ENCODE measurements at regions not wholly inside any gene's neighbourhood (a gene's known extent, or its start where the extent isn't known, plus 50 kb on each side); places are given as distances from the start of the nearest gene placed in this dataset.

DNA sequence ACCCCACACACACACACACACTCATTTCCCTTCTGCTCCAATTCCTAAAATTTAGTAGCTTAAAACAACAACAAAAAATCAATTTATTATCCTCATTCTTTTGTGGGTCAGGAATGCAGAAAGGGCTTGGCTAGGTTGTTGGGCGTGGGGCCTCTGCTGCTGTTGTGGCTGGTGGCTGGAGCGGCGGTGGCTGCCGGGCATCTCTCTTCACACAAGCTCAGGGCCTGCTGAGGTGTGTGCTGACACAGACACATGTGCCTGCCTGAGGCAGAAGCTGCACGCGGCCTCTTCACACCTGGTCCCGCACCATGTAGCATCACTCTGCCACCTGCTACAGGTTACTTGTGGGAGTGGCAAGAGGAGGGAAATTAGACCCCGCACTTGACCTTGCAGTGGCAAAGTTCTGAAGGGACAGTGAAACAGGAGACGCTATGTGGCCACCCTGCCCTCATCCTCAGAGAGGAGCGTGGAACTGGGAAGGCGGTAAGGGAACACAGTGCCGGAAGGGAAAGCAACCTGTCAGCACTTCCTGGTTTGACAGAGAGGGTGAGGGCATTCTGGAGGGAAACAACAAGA, 64.0 kb upstream of the PRR20G start:
- TF ChIP-seq EP300 (IDR thresholded peaks at IDR 0.05) = no peak
- no peak overlapping the region for H3K27ac ChIP-seq
- no peaks in the 10 kb centered on the region for H3K4me1 ChIP-seq
- H3K4me3 ChIP-seq = no peak overlapping the region
- no peaks in the 10 kb centered on the region for H3K27me3 ChIP-seq
- peaks cover 0 to 12% (median 0%) of the 10 kb centered on the region in 4 donors for H3K9me3 ChIP-seq
- DNase-seq (ENCODE audit: low spot score in 2 of 2) = no peak
- H3K36me3 ChIP-seq = no peaks in the 10 kb centered on the region
- WGBS, 2 donors = 72 to 74% methylated on average over 12 of the region's 12 CpGs

DNA sequence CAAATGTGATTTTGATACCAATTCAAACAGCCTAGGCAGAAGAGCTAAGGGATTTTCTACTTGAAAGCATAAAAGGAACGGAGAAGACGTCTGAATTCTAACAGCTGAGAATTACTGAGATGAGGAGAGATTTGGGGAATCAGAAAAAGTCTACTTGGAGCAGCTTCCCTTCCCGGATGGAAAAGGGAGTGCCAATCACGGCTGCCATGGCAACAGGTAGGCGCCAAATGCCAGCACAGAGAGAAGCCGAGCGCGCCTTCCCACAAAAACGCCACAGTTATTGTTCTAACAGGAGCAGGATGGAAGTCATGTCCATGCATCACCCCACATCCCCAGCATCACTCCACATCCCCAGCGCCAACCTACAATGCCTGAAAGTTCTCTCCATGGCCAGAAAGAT, 63.5 kb upstream of the PRR20G start:
- WGBS, 2 donors = 55 to 63% methylated on average over 10 of the region's 10 CpGs
- Histone ChIP-seq H3K9me3 (peaks cover 0 to 7% (median 0%) of the 10 kb centered on the region in 4 donors), H3K4me1 (no peaks in the 10 kb centered on the region), H3K4me3 (no peak overlapping the region), H3K36me3 (no peaks in the 10 kb centered on the region), H3K27me3 (no peaks in the 10 kb centered on the region), H3K27ac (no peak overlapping the region)
- TF ChIP-seq EP300 (IDR thresholded peaks at IDR 0.05) (no peak), POLR2A (IDR thresholded peaks at IDR 0.05) (no peak)
- TF ChIP-seq, protein P1, sequence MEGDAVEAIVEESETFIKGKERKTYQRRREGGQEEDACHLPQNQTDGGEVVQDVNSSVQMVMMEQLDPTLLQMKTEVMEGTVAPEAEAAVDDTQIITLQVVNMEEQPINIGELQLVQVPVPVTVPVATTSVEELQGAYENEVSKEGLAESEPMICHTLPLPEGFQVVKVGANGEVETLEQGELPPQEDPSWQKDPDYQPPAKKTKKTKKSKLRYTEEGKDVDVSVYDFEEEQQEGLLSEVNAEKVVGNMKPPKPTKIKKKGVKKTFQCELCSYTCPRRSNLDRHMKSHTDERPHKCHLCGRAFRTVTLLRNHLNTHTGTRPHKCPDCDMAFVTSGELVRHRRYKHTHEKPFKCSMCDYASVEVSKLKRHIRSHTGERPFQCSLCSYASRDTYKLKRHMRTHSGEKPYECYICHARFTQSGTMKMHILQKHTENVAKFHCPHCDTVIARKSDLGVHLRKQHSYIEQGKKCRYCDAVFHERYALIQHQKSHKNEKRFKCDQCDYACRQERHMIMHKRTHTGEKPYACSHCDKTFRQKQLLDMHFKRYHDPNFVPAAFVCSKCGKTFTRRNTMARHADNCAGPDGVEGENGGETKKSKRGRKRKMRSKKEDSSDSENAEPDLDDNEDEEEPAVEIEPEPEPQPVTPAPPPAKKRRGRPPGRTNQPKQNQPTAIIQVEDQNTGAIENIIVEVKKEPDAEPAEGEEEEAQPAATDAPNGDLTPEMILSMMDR (IDR thresholded peaks at IDR 0.05) = no peak
- DNase-seq (ENCODE audit: low spot score in 2 of 2) = no peak

DNA sequence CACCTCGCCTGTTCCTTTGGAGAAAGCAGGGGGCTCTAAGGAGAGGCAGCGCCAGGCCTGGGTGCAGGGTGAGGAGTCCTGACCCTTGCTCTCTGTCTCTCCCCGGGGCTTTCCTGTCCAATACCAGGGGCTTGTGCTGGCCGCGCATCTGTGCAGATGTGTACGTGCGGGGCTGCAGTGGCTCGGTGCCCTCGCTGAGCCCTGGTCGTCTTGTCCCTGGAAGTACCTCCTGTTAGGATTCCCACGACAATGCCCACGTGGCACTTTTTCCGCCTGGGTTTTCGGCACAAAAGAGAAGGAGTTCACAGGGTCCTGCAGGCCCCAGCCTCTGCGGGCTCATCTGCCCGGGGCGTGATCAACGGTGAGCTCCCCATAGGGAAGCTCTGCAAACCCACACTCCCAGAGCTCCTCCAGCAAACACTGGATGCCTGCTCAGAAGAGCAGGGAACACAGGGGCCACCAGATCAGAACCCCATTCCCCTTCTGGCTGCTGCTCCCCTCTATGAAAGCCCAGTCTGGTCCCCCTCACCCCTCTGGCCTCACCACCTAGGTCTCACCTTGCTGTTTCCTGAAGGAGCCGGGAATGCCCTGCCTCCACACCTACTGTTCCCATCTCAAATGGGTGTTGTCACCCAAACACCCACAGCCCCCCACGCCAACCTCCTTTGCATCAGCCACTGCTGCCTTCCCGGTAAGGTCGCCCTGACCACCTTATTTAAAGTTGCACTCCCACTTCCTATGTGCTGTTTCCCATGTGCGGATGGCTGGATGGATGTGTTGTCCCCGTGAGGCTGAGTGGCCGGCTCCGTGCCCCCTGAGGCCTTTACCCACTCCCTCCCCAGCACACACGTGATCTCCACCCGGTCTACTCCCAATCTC, 62.6 kb upstream of the PRR20G start:
- TF ChIP-seq POLR2A (IDR thresholded peaks at IDR 0.05) (no peak), EP300 (IDR thresholded peaks at IDR 0.05) (no peak)
- TF ChIP-seq, protein P1 (IDR thresholded peaks at IDR 0.05) = no peak
- Histone ChIP-seq H3K4me1 (no peaks in the 10 kb centered on the region), H3K36me3 (no peaks in the 10 kb centered on the region), H3K27ac (no peak overlapping the region), H3K27me3 (no peaks in the 10 kb centered on the region), H3K4me3 (no peak overlapping the region), H3K9me3 (peaks cover 0 to 3% (median 0%) of the 10 kb centered on the region in 4 donors)
- DNase-seq (ENCODE audit: low spot score in 2 of 2) = no peak
- WGBS, 2 donors = 70 to 74% methylated on average over 26 to 28 of the region's 28 CpGs

DNA sequence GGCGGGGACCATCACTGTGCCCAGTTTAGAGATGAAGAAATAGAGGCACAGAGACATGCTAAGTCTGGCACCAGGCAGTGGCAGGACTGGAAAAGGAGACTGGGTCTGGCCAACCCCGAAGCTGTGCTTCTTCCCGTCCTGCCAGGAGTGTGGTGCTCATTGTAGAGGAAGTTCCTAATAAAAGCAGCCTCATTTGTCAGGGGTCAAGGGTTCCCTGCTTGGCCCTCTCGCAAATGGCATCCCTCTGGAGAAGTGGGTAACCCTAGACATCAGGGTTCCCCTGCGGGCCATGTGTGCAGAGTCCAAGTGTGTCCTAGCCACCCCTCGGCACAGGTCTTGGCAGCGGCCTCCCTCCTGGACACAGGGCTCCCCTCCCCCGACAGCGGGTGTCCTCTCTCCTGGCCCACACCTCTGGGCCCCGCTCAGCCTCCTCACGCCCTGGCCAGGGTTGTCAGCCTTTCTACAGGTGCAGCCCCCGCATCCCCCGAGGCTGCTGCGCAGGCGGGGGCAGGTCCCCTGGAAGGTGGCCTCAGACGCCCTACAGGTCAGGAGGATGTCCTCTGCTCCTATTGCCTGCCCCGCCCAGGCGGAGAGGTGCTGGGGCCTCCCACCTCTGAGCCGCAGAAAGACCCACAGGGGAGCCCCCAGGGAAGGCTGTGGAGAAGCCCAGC, 61.8 kb upstream of the PRR20G start:
- no peak overlapping the region for H3K4me3 ChIP-seq
- TF ChIP-seq POLR2A (IDR thresholded peaks at IDR 0.05) (no peak), EP300 (IDR thresholded peaks at IDR 0.05) (no peak)
- TF ChIP-seq, protein P1 (IDR thresholded peaks at IDR 0.05) = no peak
- no peaks in the 10 kb centered on the region for H3K27me3 ChIP-seq
- H3K9me3 ChIP-seq = peaks cover 0 to 3% (median 0%) of the 10 kb centered on the region in 4 donors
- H3K36me3 ChIP-seq = no peaks in the 10 kb centered on the region
- H3K27ac ChIP-seq = no peak overlapping the region
- DNase-seq (ENCODE audit: low spot score in 2 of 2) = no peak
- H3K4me1 ChIP-seq = no peaks in the 10 kb centered on the region
- 61 to 71% methylated on average over 17 to 19 of the region's 19 CpGs for WGBS, 2 donors

DNA sequence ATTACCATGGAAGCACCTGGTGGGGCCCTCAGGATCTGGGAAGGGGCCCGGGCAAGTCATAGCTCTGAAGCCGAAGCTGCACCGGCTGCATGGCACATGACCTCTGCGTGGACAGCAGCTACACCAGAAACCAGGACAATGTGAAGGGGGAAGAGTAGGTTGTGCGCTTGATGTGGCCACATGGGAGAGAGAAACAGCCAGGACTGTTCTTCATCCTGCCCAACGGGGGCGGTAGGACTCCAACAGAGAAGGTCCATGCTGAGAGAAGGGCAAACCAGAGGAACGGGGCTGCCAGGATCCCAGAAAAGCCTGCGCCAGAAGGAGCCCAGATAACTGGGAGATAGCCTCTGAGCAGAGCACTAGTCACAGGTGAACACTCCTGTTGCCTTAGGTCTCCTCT, 54.9 kb upstream of the PRR20G start:
- no peak overlapping the region for H3K4me3 ChIP-seq
- H3K27ac ChIP-seq = no peak overlapping the region
- no peaks in the 10 kb centered on the region for H3K36me3 ChIP-seq
- WGBS, 2 donors = 45 to 47% methylated on average over 9 of the region's 9 CpGs
- no peak for DNase-seq (ENCODE audit: low spot score in 2 of 2)
- H3K9me3 ChIP-seq = peaks cover 0 to 3% (median 0%) of the 10 kb centered on the region in 4 donors
- peaks cover 0 to 15% of the 10 kb centered on the region in 2 donors for H3K27me3 ChIP-seq
- TF ChIP-seq EP300 (IDR thresholded peaks at IDR 0.05) (no peak), POLR2A (IDR thresholded peaks at IDR 0.05) (no peak)
- TF ChIP-seq, protein P1 (IDR thresholded peaks at IDR 0.05) = no peak
- no peaks in the 10 kb centered on the region for H3K4me1 ChIP-seq
